ENCODE measurements at regions not wholly inside any gene's neighbourhood (a gene's known extent, or its start where the extent isn't known, plus 50 kb on each side); places are given as distances from the start of the nearest gene placed in this dataset.

DNA sequence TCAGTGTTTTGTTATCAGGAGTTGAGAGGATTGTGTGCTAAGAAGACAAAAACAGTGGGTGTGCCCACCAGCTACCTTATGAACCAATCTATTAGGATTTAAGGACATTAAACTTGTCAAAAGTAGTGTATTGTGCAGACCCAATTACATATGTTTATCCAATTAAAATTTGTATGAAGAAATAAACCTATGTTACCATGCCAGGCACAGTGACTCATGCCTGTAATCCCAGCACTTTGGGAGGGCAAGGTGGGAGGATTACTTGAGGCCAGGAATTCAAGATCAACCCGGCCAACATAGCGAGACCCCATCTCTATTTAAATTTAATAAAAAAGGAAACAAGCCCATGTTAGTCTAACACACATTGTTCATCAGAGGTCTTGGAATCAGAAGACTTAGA lies 162.2 kb downstream of the IRS1 start:
- Histone ChIP-seq H3K36me3 (ENCODE audit: control insufficient read depth in 2 of 2, insufficient read depth in 1 of 2, low read length in 2 of 2) (no peaks in the 10 kb centered on the region), H3K4me1 (ENCODE audit: control insufficient read depth, insufficient read depth, low read length) (no peaks in the 10 kb centered on the region), H3K9me3 (ENCODE audit: control insufficient read depth, insufficient read depth, low read depth, low read length) (no peaks in the 10 kb centered on the region), H3K27ac (ENCODE audit: extremely low read depth, low read depth, low read length) (no peak overlapping the region), H3K4me3 (ENCODE audit: low read depth, low read length) (no peak overlapping the region)
- CTCF ChIA-PET = no interaction called here
- TF ChIP-seq MZF1 (tag by site-specific recombination; IDR thresholded peaks at IDR 0.05; ENCODE audit: borderline replicate concordance) (no peak), ZNF155 (tag by site-specific recombination; IDR thresholded peaks at IDR 0.05) (no peak), ZNF202 (tag by site-specific recombination; IDR thresholded peaks at IDR 0.05; ENCODE audit: borderline replicate concordance) (no peak), ZBTB8A (tag by site-specific recombination; IDR thresholded peaks at IDR 0.05) (no peak), ZNF10 (tag by site-specific recombination; IDR thresholded peaks at IDR 0.05) (no peak), ZNF121 (tag by site-specific recombination; IDR thresholded peaks at IDR 0.05) (no peak), ZBTB7A (tag by site-specific recombination; IDR thresholded peaks at IDR 0.05; ENCODE audit: low read depth) (no peak), GLIS1 (tag by site-specific recombination; IDR thresholded peaks at IDR 0.05) (no peak), KLF10 (tag by site-specific recombination; IDR thresholded peaks at IDR 0.05) (no peak), HOXA7 (CRISPR knock-in tag; IDR thresholded peaks at IDR 0.05; ENCODE audit: borderline replicate concordance) (no peak), EGR2 (tag by site-specific recombination; IDR thresholded peaks at IDR 0.05; ENCODE audit: low read depth) (no peak), ZNF423 (tag by site-specific recombination; IDR thresholded peaks at IDR 0.05) (no peak), ZNF785 (tag by site-specific recombination; IDR thresholded peaks at IDR 0.05) (no peak)
- TF ChIP-seq, protein P1, sequence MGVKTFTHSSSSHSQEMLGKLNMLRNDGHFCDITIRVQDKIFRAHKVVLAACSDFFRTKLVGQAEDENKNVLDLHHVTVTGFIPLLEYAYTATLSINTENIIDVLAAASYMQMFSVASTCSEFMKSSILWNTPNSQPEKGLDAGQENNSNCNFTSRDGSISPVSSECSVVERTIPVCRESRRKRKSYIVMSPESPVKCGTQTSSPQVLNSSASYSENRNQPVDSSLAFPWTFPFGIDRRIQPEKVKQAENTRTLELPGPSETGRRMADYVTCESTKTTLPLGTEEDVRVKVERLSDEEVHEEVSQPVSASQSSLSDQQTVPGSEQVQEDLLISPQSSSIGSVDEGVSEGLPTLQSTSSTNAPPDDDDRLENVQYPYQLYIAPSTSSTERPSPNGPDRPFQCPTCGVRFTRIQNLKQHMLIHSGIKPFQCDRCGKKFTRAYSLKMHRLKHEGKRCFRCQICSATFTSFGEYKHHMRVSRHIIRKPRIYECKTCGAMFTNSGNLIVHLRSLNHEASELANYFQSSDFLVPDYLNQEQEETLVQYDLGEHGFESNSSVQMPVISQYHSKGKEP (tag by site-specific recombination; IDR thresholded peaks at IDR 0.05) = no peak
- TF ChIP-seq, protein P2, sequence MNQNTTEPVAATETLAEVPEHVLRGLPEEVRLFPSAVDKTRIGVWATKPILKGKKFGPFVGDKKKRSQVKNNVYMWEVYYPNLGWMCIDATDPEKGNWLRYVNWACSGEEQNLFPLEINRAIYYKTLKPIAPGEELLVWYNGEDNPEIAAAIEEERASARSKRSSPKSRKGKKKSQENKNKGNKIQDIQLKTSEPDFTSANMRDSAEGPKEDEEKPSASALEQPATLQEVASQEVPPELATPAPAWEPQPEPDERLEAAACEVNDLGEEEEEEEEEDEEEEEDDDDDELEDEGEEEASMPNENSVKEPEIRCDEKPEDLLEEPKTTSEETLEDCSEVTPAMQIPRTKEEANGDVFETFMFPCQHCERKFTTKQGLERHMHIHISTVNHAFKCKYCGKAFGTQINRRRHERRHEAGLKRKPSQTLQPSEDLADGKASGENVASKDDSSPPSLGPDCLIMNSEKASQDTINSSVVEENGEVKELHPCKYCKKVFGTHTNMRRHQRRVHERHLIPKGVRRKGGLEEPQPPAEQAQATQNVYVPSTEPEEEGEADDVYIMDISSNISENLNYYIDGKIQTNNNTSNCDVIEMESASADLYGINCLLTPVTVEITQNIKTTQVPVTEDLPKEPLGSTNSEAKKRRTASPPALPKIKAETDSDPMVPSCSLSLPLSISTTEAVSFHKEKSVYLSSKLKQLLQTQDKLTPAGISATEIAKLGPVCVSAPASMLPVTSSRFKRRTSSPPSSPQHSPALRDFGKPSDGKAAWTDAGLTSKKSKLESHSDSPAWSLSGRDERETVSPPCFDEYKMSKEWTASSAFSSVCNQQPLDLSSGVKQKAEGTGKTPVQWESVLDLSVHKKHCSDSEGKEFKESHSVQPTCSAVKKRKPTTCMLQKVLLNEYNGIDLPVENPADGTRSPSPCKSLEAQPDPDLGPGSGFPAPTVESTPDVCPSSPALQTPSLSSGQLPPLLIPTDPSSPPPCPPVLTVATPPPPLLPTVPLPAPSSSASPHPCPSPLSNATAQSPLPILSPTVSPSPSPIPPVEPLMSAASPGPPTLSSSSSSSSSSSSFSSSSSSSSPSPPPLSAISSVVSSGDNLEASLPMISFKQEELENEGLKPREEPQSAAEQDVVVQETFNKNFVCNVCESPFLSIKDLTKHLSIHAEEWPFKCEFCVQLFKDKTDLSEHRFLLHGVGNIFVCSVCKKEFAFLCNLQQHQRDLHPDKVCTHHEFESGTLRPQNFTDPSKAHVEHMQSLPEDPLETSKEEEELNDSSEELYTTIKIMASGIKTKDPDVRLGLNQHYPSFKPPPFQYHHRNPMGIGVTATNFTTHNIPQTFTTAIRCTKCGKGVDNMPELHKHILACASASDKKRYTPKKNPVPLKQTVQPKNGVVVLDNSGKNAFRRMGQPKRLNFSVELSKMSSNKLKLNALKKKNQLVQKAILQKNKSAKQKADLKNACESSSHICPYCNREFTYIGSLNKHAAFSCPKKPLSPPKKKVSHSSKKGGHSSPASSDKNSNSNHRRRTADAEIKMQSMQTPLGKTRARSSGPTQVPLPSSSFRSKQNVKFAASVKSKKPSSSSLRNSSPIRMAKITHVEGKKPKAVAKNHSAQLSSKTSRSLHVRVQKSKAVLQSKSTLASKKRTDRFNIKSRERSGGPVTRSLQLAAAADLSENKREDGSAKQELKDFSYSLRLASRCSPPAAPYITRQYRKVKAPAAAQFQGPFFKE (tag by site-specific recombination; IDR thresholded peaks at IDR 0.05; ENCODE audit: borderline replicate concordance) = no peak
- POLR2A ChIA-PET = no interaction called here

GRCh38 chr2:226636586-226636985 lies 163.0 kb downstream of the IRS1 start:
- ChIA-PET POLR2A (no interaction called here), CTCF (no interaction called here)
- Histone ChIP-seq H3K4me3 (ENCODE audit: low read depth, low read length) (no peak overlapping the region), H3K9me3 (ENCODE audit: control insufficient read depth, insufficient read depth, low read depth, low read length) (no peaks in the 10 kb centered on the region), H3K36me3 (ENCODE audit: control insufficient read depth in 2 of 2, insufficient read depth in 1 of 2, low read length in 2 of 2) (no peaks in the 10 kb centered on the region), H3K4me1 (ENCODE audit: control insufficient read depth, insufficient read depth, low read length) (no peaks in the 10 kb centered on the region), H3K27ac (ENCODE audit: extremely low read depth, low read depth, low read length) (no peak overlapping the region)
- TF ChIP-seq ZBTB21 (tag by site-specific recombination; IDR thresholded peaks at IDR 0.05) (no peak), ZNF280C (tag by site-specific recombination; IDR thresholded peaks at IDR 0.05) (no peak), ZNF155 (tag by site-specific recombination; IDR thresholded peaks at IDR 0.05) (no peak), ZNF175 (tag by site-specific recombination; IDR thresholded peaks at IDR 0.05) (no peak), ZNF132 (tag by site-specific recombination; IDR thresholded peaks at IDR 0.05; ENCODE audit: borderline replicate concordance) (no peak), ZNF391 (tag by site-specific recombination; IDR thresholded peaks at IDR 0.05; ENCODE audit: borderline replicate concordance, low read depth) (no peak), ZNF660 (tag by site-specific recombination; IDR thresholded peaks at IDR 0.05) (no peak)
- TF ChIP-seq, protein P3, sequence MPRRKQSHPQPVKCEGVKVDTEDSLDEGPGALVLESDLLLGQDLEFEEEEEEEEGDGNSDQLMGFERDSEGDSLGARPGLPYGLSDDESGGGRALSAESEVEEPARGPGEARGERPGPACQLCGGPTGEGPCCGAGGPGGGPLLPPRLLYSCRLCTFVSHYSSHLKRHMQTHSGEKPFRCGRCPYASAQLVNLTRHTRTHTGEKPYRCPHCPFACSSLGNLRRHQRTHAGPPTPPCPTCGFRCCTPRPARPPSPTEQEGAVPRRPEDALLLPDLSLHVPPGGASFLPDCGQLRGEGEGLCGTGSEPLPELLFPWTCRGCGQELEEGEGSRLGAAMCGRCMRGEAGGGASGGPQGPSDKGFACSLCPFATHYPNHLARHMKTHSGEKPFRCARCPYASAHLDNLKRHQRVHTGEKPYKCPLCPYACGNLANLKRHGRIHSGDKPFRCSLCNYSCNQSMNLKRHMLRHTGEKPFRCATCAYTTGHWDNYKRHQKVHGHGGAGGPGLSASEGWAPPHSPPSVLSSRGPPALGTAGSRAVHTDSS (tag by site-specific recombination; IDR thresholded peaks at IDR 0.05) = no peak
